ENCODE measurements at regions not wholly inside any gene's neighbourhood (a gene's known extent, or its start where the extent isn't known, plus 50 kb on each side); places are given as distances from the start of the nearest gene placed in this dataset.

- Histone ChIP-seq H3K4me3 (ENCODE audit: low read length) (no peak overlapping the region), H3K27me3 (ENCODE audit: insufficient read depth, low read length) (no peaks in the 10 kb centered on the region), H2AFZ (ENCODE audit: low read depth, low read length) (no peak overlapping the region), H3K9me3 (ENCODE audit: low read length) (no peaks in the 10 kb centered on the region), H3K4me1 (ENCODE audit: insufficient read depth, low read length) (no peaks in the 10 kb centered on the region), H3K36me3 (ENCODE audit: insufficient read depth, low read length) (no peaks in the 10 kb centered on the region)
These were observed 132.7 kb downstream of the CASP12 start for GRCh38 chr11:104765401-104766095.

- Histone ChIP-seq H3K9me3 (ENCODE audit: low read length) (no peaks in the 10 kb centered on the region), H3K4me1 (ENCODE audit: insufficient read depth, low read length) (no peaks in the 10 kb centered on the region), H3K27me3 (ENCODE audit: insufficient read depth, low read length) (no peaks in the 10 kb centered on the region), H2AFZ (ENCODE audit: low read depth, low read length) (no peak overlapping the region), H3K4me3 (ENCODE audit: low read length) (no peak overlapping the region), H3K36me3 (ENCODE audit: insufficient read depth, low read length) (no peaks in the 10 kb centered on the region)
These were observed 133.6 kb downstream of the CASP12 start for GRCh38 chr11:104764710-104765045.

GRCh38 chr11:104763930-104764709 is 134.1 kb downstream of the CASP12 start:
- Histone ChIP-seq H3K27me3 (ENCODE audit: insufficient read depth, low read length) (no peaks in the 10 kb centered on the region), H3K4me3 (ENCODE audit: low read length) (no peak overlapping the region), H2AFZ (ENCODE audit: low read depth, low read length) (no peak overlapping the region), H3K4me1 (ENCODE audit: insufficient read depth, low read length) (no peaks in the 10 kb centered on the region), H3K36me3 (ENCODE audit: insufficient read depth, low read length) (no peaks in the 10 kb centered on the region), H3K9me3 (ENCODE audit: low read length) (no peaks in the 10 kb centered on the region)

GRCh38 chr11:104761511-104761910 is 136.7 kb downstream of the CASP12 start:
- Histone ChIP-seq H3K27me3 (ENCODE audit: insufficient read depth, low read length) (no peaks in the 10 kb centered on the region), H3K9me3 (ENCODE audit: low read length) (no peaks in the 10 kb centered on the region), H3K36me3 (ENCODE audit: insufficient read depth, low read length) (no peaks in the 10 kb centered on the region), H2AFZ (ENCODE audit: low read depth, low read length) (no peak overlapping the region), H3K4me3 (ENCODE audit: low read length) (no peak overlapping the region), H3K4me1 (ENCODE audit: insufficient read depth, low read length) (no peaks in the 10 kb centered on the region)

- no peaks in the 10 kb centered on the region for H3K4me1 ChIP-seq (ENCODE audit: insufficient read depth, low read length)
- H2AFZ ChIP-seq (ENCODE audit: low read depth, low read length) = no peak overlapping the region
- no peaks in the 10 kb centered on the region for H3K36me3 ChIP-seq (ENCODE audit: insufficient read depth, low read length)
- no peak overlapping the region for H3K4me3 ChIP-seq (ENCODE audit: low read length)
- H3K27me3 ChIP-seq (ENCODE audit: insufficient read depth, low read length) = no peaks in the 10 kb centered on the region
- H3K9me3 ChIP-seq (ENCODE audit: low read length) = no peaks in the 10 kb centered on the region
These were observed 138.8 kb downstream of the CASP12 start for GRCh38 chr11:104759464-104759863.

- H3K4me1 ChIP-seq (ENCODE audit: insufficient read depth, low read length) = peaks cover 3% of the 10 kb centered on the region
- H2AFZ ChIP-seq (ENCODE audit: low read depth, low read length) = no peak overlapping the region
- H3K9me3 ChIP-seq (ENCODE audit: low read length) = no peaks in the 10 kb centered on the region
- H3K27me3 ChIP-seq (ENCODE audit: insufficient read depth, low read length) = no peaks in the 10 kb centered on the region
- no peaks in the 10 kb centered on the region for H3K36me3 ChIP-seq (ENCODE audit: insufficient read depth, low read length)
- no peak overlapping the region for H3K4me3 ChIP-seq (ENCODE audit: low read length)
These were observed 159.3 kb downstream of the CASP12 start for GRCh38 chr11:104738918-104739317.

- Histone ChIP-seq H3K9me3 (ENCODE audit: low read length) (no peaks in the 10 kb centered on the region), H3K4me1 (ENCODE audit: insufficient read depth, low read length) (peaks cover 3% of the 10 kb centered on the region), H3K4me3 (ENCODE audit: low read length) (no peak overlapping the region), H3K27me3 (ENCODE audit: insufficient read depth, low read length) (no peaks in the 10 kb centered on the region), H3K36me3 (ENCODE audit: insufficient read depth, low read length) (no peaks in the 10 kb centered on the region), H2AFZ (ENCODE audit: low read depth, low read length) (no peak overlapping the region)
These were observed 160.1 kb downstream of the CASP12 start for GRCh38 chr11:104738208-104738607.

- Histone ChIP-seq H2AFZ (ENCODE audit: low read depth, low read length) (no peak overlapping the region), H3K4me3 (ENCODE audit: low read length) (no peak overlapping the region), H3K27me3 (ENCODE audit: insufficient read depth, low read length) (no peaks in the 10 kb centered on the region), H3K9me3 (ENCODE audit: low read length) (no peaks in the 10 kb centered on the region), H3K36me3 (ENCODE audit: insufficient read depth, low read length) (no peaks in the 10 kb centered on the region), H3K4me1 (ENCODE audit: insufficient read depth, low read length) (peaks cover 3% of the 10 kb centered on the region)
These were observed 161.8 kb downstream of the CASP12 start for GRCh38 chr11:104736502-104736901.

GRCh38 chr11:104734998-104735397 is 163.3 kb downstream of the CASP12 start:
- Histone ChIP-seq H3K36me3 (ENCODE audit: insufficient read depth, low read length) (no peaks in the 10 kb centered on the region), H3K4me1 (ENCODE audit: insufficient read depth, low read length) (peaks cover 3% of the 10 kb centered on the region), H3K27me3 (ENCODE audit: insufficient read depth, low read length) (no peaks in the 10 kb centered on the region), H3K4me3 (ENCODE audit: low read length) (no peak overlapping the region), H3K9me3 (ENCODE audit: low read length) (no peaks in the 10 kb centered on the region), H2AFZ (ENCODE audit: low read depth, low read length) (no peak overlapping the region)

GRCh38 chr11:104731890-104732289 is 166.4 kb downstream of the CASP12 start:
- Histone ChIP-seq H3K4me1 (ENCODE audit: insufficient read depth, low read length) (no peaks in the 10 kb centered on the region), H3K36me3 (ENCODE audit: insufficient read depth, low read length) (no peaks in the 10 kb centered on the region), H3K9me3 (ENCODE audit: low read length) (no peaks in the 10 kb centered on the region), H2AFZ (ENCODE audit: low read depth, low read length) (no peak overlapping the region), H3K27me3 (ENCODE audit: insufficient read depth, low read length) (no peaks in the 10 kb centered on the region), H3K4me3 (ENCODE audit: low read length) (no peak overlapping the region)

- Histone ChIP-seq H3K4me1 (ENCODE audit: insufficient read depth, low read length) (no peaks in the 10 kb centered on the region), H3K36me3 (ENCODE audit: insufficient read depth, low read length) (no peaks in the 10 kb centered on the region), H3K4me3 (ENCODE audit: low read length) (no peak overlapping the region), H3K27me3 (ENCODE audit: insufficient read depth, low read length) (no peaks in the 10 kb centered on the region), H2AFZ (ENCODE audit: low read depth, low read length) (no peak overlapping the region), H3K9me3 (ENCODE audit: low read length) (no peaks in the 10 kb centered on the region)
These were observed 169.3 kb downstream of the CASP12 start for GRCh38 chr11:104728927-104729326.

GRCh38 chr11:104727768-104728167 is 170.5 kb downstream of the CASP12 start:
- Histone ChIP-seq H3K27me3 (ENCODE audit: insufficient read depth, low read length) (no peaks in the 10 kb centered on the region), H3K9me3 (ENCODE audit: low read length) (no peaks in the 10 kb centered on the region), H3K36me3 (ENCODE audit: insufficient read depth, low read length) (no peaks in the 10 kb centered on the region), H3K4me1 (ENCODE audit: insufficient read depth, low read length) (no peaks in the 10 kb centered on the region), H2AFZ (ENCODE audit: low read depth, low read length) (no peak overlapping the region), H3K4me3 (ENCODE audit: low read length) (no peak overlapping the region)

- Histone ChIP-seq H3K36me3 (ENCODE audit: insufficient read depth, low read length) (no peaks in the 10 kb centered on the region), H3K27me3 (ENCODE audit: insufficient read depth, low read length) (no peaks in the 10 kb centered on the region), H3K4me1 (ENCODE audit: insufficient read depth, low read length) (no peaks in the 10 kb centered on the region), H3K4me3 (ENCODE audit: low read length) (no peak overlapping the region), H2AFZ (ENCODE audit: low read depth, low read length) (no peak overlapping the region), H3K9me3 (ENCODE audit: low read length) (no peaks in the 10 kb centered on the region)
These were observed 171.2 kb downstream of the CASP12 start for GRCh38 chr11:104727095-104727494.
